Prostate gland (tissue), 2 donors: ENCODE measurements at regions not wholly inside any gene's neighbourhood (a gene's known extent, or its start where the extent isn't known, plus 50 kb on each side); places are given as distances from the start of the nearest gene placed in this dataset.
A peak's percentile ranks its signal among the peaks of the same experiment; 100 is the strongest.

Experiments used
- DNase-seq: peaks from one replicate; pipeline ENCODE4 v3.0.0-alpha.2; 2019; ENCODE audit warnings: low spot score
- H3K27ac ChIP-seq, 2 donors: fragments of 200-600 bp; sonication (generic); 2 replicates each; pipeline ENCODE4 v1.5.1; 2017 to 2019
- H3K27me3 ChIP-seq: fragments of 200-600 bp; sonication (generic); replicated peaks from 2 replicates; pipeline ENCODE4 v1.5.1; 2019; ENCODE audit not compliant: insufficient read depth
- H3K36me3 ChIP-seq, 2 donors: fragments of 200-600 bp; sonication (generic); 1 replicate in 1 of 2; 2 replicates in 1 of 2; pipeline versions ENCODE4 v1.5.1 to v1.8.1; 2017 to 2019
- H3K4me1 ChIP-seq: fragments of 200-600 bp; sonication (generic); replicated peaks from 2 replicates; pipeline ENCODE4 v1.5.1; 2019
- H3K4me3 ChIP-seq, 2 donors: fragments of 200-600 bp; sonication (generic); 2 replicates each; pipeline ENCODE4 v1.5.1; 2017 to 2019
- H3K9me3 ChIP-seq: fragments of 200-600 bp; sonication (generic); 2 replicates; pipeline ENCODE4 v1.5.1; 2017
- CTCF ChIP-seq, 4 experiments: fragments of 200-600 bp in 2 of 4; fragments of 450-650 bp in 2 of 4; sonication (generic) in 2 of 4; IDR thresholded peaks; 1 replicate in 3 of 4; 2 replicates in 1 of 4; pipeline ENCODE4 v1.5.1; 2016 to 2019; ENCODE audit warnings: antibody characterized with exemption in 4 of 4, mild to moderate bottlenecking in 2 of 4, moderate library complexity in 2 of 4
- POLR2A ChIP-seq: fragments of 450-650 bp; IDR thresholded peaks from one replicate; pipeline ENCODE4 v1.6.1; 2016; ENCODE audit warnings: antibody characterized with exemption, mild to moderate bottlenecking
- POLR2AphosphoS5 ChIP-seq: sonication (generic); formaldehyde crosslinking; IDR thresholded peaks from one replicate; pipeline ENCODE4 v1.6.1; 2017; ENCODE audit warnings: antibody characterized with exemption
- WGBS: methylation state at CpG from one replicate; pipeline ENCODE4 v1.1.5; 2018; 5-methylcytosine and 5-hydroxymethylcytosine counted together
- intact Hi-C: fragments of 100-400 bp; cut with DNase I; formaldehyde crosslinking; loops from one replicate; pipeline ENCODE4 v1.14.2; 2022

DNA sequence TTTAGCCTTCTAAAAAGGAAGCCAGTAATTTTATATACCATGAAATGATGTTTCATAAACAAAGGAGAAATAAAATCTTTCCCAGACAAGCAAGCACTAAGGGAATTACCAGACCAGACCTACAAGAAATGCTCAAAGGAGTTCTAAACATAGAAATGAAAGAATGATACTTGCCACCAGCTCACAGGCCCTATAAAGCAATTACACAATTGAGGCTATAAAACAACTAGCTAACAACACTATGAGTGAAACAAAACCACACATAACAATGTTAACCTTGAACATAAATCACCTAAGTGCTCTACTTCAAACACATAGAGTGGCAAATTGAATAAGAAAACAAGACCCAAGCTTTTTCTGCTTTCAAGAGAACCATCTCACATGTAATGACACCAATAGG is 123.8 kb downstream of the BARHL2 start:
- TF ChIP-seq CTCF (IDR thresholded peaks at IDR 0.05), result no peak
- Histone ChIP-seq H3K4me3 (no peak overlapping the region), H3K36me3 (no peaks in the 10 kb centered on the region), H3K4me1 (no peaks in the 10 kb centered on the region), H3K27ac (no peak overlapping the region), H3K27me3 (no peaks in the 10 kb centered on the region), H3K9me3 (no peaks in the 10 kb centered on the region)
- intact Hi-C loops, result no loop called here
- no peak for DNase-seq

DNA sequence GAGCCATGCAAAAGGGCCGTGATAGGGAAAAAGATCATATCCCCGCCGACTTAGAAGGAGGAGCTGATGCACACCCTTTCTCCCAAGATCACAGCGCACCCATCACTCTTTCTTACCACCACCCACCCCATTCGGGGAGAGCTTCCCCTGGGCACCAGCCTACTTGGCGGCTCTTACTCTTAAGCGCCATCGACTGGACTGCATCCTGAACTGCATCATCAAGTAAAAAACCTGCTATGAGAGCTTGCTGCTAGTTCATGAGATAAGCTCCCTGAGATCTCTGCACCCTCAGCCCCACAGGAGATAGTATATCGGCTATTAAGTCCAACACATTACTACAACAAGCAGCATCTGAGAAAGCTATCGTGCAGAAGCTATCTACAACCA is 125.1 kb downstream of the BARHL2 start:
- no peak overlapping the region for H3K4me3 ChIP-seq
- no peak for TF ChIP-seq CTCF (IDR thresholded peaks at IDR 0.05)
- no peak for TF ChIP-seq POLR2A
- TF ChIP-seq POLR2AphosphoS5, result no peak
- H3K4me1 ChIP-seq, result no peaks in the 10 kb centered on the region
- 78% methylated on average over 10 of the region's 10 CpGs for WGBS
- no peak for DNase-seq
- no peaks in the 10 kb centered on the region for H3K27me3 ChIP-seq
- intact Hi-C loops, result no loop called here
- no peaks in the 10 kb centered on the region for H3K9me3 ChIP-seq
- H3K27ac ChIP-seq, result no peak overlapping the region
- H3K36me3 ChIP-seq, result no peaks in the 10 kb centered on the region

DNA sequence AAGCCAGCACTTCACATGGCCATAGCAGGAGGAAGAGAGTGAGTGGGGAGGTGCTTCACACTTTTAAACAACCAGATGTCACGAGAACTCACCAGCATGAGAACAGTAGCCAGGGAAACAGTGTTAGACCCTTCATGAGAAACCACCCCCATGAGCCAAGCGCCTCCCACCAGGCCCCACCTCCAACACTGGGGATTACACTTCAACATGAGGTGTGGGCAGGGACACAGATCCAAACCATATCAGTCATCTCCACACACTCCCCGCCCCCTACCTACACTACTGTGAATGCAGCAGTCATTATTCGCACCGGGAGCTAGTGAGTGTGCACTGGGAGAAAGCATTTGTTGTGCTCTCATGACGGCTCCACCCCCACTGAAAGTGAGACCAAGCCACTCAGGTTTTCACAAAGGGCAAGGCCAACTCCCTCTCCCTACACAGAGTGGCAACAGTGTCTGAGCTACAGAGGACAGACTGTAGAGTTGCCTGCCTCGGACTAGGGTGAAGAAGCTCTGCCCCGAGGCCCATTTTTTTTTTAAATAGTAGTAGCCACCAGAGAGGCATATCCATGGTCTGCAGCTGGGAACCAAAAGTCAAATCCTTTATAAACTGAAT is 125.6 kb downstream of the BARHL2 start:
- Histone ChIP-seq H3K36me3 (no peaks in the 10 kb centered on the region), H3K4me3 (no peak overlapping the region), H3K4me1 (no peaks in the 10 kb centered on the region), H3K9me3 (no peaks in the 10 kb centered on the region), H3K27me3 (no peaks in the 10 kb centered on the region), H3K27ac (no peak overlapping the region)
- intact Hi-C loops, result no loop called here
- 82% methylated on average over 8 of the region's 8 CpGs for WGBS
- no peak for DNase-seq
- TF ChIP-seq POLR2A, result no peak
- TF ChIP-seq POLR2AphosphoS5, result no peak
- no peak for TF ChIP-seq CTCF (IDR thresholded peaks at IDR 0.05)

GRCh38 chr1:90580176-90580575 is 136.9 kb downstream of the BARHL2 start:
- Histone ChIP-seq H3K27me3 (no peaks in the 10 kb centered on the region), H3K36me3 (no peaks in the 10 kb centered on the region), H3K4me1 (no peaks in the 10 kb centered on the region), H3K9me3 (no peaks in the 10 kb centered on the region), H3K27ac (no peak overlapping the region), H3K4me3 (no peak overlapping the region)
- no peak for TF ChIP-seq POLR2A
- TF ChIP-seq CTCF (IDR thresholded peaks at IDR 0.05), result no peak
- TF ChIP-seq POLR2AphosphoS5, result no peak
- WGBS, result 31% methylated on average over 3 of the region's 3 CpGs
- peak; percentile 29 for DNase-seq
- intact Hi-C loops, result loop anchor here (10.0 kb wide), 1 partner anchor 585 kb away; no protein-coding TSS in a partner anchor

- Histone ChIP-seq H3K36me3 (no peaks in the 10 kb centered on the region), H3K4me3 (no peak overlapping the region), H3K27me3 (no peaks in the 10 kb centered on the region), H3K9me3 (no peaks in the 10 kb centered on the region), H3K4me1 (no peaks in the 10 kb centered on the region), H3K27ac (no peak overlapping the region)
- TF ChIP-seq CTCF (IDR thresholded peaks at IDR 0.05) (peak in 3 of 4 experiments; percentile 47 to 58 (median 54)), POLR2A (no peak), POLR2AphosphoS5 (no peak)
- no peak for DNase-seq
- 44% methylated on average over 3 of the region's 3 CpGs for WGBS
- intact Hi-C loops, result no loop called here
Observed at GRCh38 chr1:90579212-90579802, 137.8 kb downstream of the BARHL2 start.
